MCF 10A (cell line): ENCODE measurements at regions not wholly inside any gene's neighbourhood (a gene's known extent, or its start where the extent isn't known, plus 50 kb on each side); places are given as distances from the start of the nearest gene placed in this dataset.

Experiments
- BruUV-seq: library from RNA; stranded (reverse); fragments of 400-500 nt; replicated peaks from 2 replicates; lab custom pipeline; 2021; lab: Mats Ljungman, UMichigan
- CTCF ChIA-PET: fragments of 300-600 bp; sonication (Branson Sonifier 250); formaldehyde crosslinking; extraction: SDS; loops from one replicate; lab custom pipeline; 2021; ENCODE audit warnings: antibody characterized with exemption, inconsistent platforms; lab: Yijun Ruan, JAX
- POLR2A ChIA-PET: fragments of 300-600, 350-650 bp; sonication (Branson Sonifier 250); formaldehyde crosslinking; extraction: SDS; loops from one replicate; lab custom pipeline; 2020; ENCODE audit warnings: antibody characterized with exemption, inconsistent platforms; lab: Yijun Ruan, JAX
- DNase-seq: peaks from one replicate; pipeline ENCODE4 v3.0.0-alpha.2; 2018; ENCODE audit not compliant: unreplicated experiment
- H3K27ac Mint-ChIP-seq: one replicate; pipeline ENCODE4 v1.8.0; 2022; ENCODE audit warnings: mild to moderate bottlenecking, low read depth, mixed read lengths; ENCODE audit not compliant: unreplicated experiment
- H3K27me3 Mint-ChIP-seq: one replicate; pipeline ENCODE4 v1.8.0; 2022; ENCODE audit warnings: mixed read lengths; ENCODE audit not compliant: insufficient read depth, unreplicated experiment
- H3K36me3 Mint-ChIP-seq: one replicate; pipeline ENCODE4 v1.8.0; 2022; ENCODE audit warnings: mild to moderate bottlenecking, moderate library complexity, mixed read lengths; ENCODE audit not compliant: insufficient read depth, unreplicated experiment
- H3K4me1 Mint-ChIP-seq: one replicate; pipeline ENCODE4 v1.8.0; 2022; ENCODE audit warnings: mixed read lengths; ENCODE audit not compliant: insufficient read depth, unreplicated experiment
- H3K4me3 Mint-ChIP-seq: one replicate; pipeline ENCODE4 v1.8.0; 2022; ENCODE audit warnings: mild to moderate bottlenecking, moderate library complexity, mixed read lengths; ENCODE audit not compliant: unreplicated experiment
- H3K9me3 Mint-ChIP-seq: one replicate; pipeline ENCODE4 v1.8.0; 2022; ENCODE audit warnings: mixed read lengths; ENCODE audit not compliant: unreplicated experiment
- CTCF ChIP-seq: fragments of 200-600 bp; IDR thresholded peaks from one replicate; pipeline ENCODE4 v1.8.0; 2022; ENCODE audit warnings: antibody characterized with exemption, mild to moderate bottlenecking; ENCODE audit not compliant: unreplicated experiment
- intact Hi-C: fragments of 100-400 bp; cut with micrococcal nuclease; formaldehyde crosslinking; loops from 2 replicates; pipeline ENCODE4 v1.14.1; 2022

DNA sequence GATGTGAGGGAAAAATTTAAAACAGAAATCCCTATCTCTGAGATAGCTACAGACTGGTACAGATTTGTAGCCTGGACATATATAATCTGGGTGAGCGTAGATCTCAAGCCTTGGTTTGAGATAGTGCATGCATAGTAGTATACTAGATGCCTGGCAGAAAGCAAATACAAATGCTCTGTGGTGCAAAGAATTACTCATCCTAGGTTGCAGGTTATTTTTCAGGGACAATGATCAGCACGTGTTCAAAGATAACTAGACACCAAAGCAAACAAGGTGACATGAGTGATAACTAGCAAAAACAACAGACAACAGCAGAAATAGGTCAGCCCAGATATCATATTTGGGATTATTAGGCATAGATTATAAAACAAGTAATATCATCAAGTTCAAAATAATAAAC, 292.5 kb downstream of the HLX start:
- Mint-ChIP-seq H3K9me3 (no peaks in the 10 kb centered on the region), H3K36me3 (no peaks in the 10 kb centered on the region), H3K27ac (no peak overlapping the region), H3K4me1 (no peaks in the 10 kb centered on the region), H3K4me3 (no peak overlapping the region), H3K27me3 (no peaks in the 10 kb centered on the region)
- no peak for TF ChIP-seq CTCF
- DNase-seq: no peak
- no TSS peak for BruUV-seq
- intact Hi-C loops: no loop called here
- CTCF ChIA-PET: interaction anchor here (1.7 kb wide), 1 partner anchor 32 kb away, joined by 6 read pairs; no protein-coding TSS in a partner anchor
- POLR2A ChIA-PET: interaction anchor here (1.4 kb wide), 1 partner anchor 8 kb away, joined by 4 read pairs; no protein-coding TSS in a partner anchor

- Mint-ChIP-seq H3K36me3 (no peaks in the 10 kb centered on the region), H3K9me3 (no peaks in the 10 kb centered on the region), H3K4me3 (no peak overlapping the region), H3K4me1 (no peaks in the 10 kb centered on the region), H3K27ac (no peak overlapping the region), H3K27me3 (no peaks in the 10 kb centered on the region)
- CTCF ChIA-PET: interaction anchor here (0.7 kb wide), 1 partner anchor 30 kb away, joined by 7 read pairs; no protein-coding TSS in a partner anchor
- intact Hi-C loops: no loop called here
- no TSS peak for BruUV-seq
- no peak for TF ChIP-seq CTCF
- no peak for DNase-seq
- POLR2A ChIA-PET: interaction anchor here (0.7 kb wide), 1 partner anchor 1411 kb away, joined by 4 read pairs; no protein-coding TSS in a partner anchor
Observed at GRCh38 chr1:221172841-221173240, 293.6 kb downstream of the HLX start.

GRCh38 chr1:221174330-221174993, 295.2 kb downstream of the HLX start:
- BruUV-seq: no TSS peak
- no peak for DNase-seq
- no peak for TF ChIP-seq CTCF
- no peaks in the 10 kb centered on the region for H3K36me3 Mint-ChIP-seq
- intact Hi-C loops: no loop called here
- ChIA-PET POLR2A (interaction anchor here (1.1 to 2.6 kb wide), 3 partner anchors 8 to 14 kb away, joined by 3 to 5 read pairs (median 5); no protein-coding TSS in a partner anchor), CTCF (interaction anchor here (0.6 to 1.5 kb wide), 6 partner anchors 14 to 266 kb away, joined by 3 to 4 read pairs (median 3); no protein-coding TSS in a partner anchor)
- H3K27ac Mint-ChIP-seq: no peak overlapping the region
- H3K9me3 Mint-ChIP-seq: no peaks in the 10 kb centered on the region
- H3K27me3 Mint-ChIP-seq: no peaks in the 10 kb centered on the region
- H3K4me3 Mint-ChIP-seq: no peak overlapping the region
- no peaks in the 10 kb centered on the region for H3K4me1 Mint-ChIP-seq

DNA sequence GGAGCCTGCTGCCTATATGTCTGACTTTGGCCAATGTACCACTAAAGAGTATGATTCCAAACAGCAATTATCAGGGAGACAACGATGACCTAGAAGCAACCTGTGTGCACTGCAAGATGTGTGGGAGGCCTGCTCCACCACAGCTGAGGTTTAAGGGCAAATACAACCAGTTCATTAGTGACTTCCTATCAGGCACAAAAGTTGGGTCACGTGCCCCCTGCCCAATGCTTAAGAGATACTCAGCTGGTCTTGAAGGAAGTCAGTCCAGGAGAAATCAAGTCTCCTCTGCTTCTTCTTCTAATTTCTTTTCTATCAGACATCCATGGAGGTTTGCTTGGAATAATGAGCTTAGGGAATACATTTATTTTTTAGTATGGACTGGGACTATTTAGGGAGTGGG, 296.0 kb downstream of the HLX start:
- POLR2A ChIA-PET: interaction anchor here (1.1 to 2.6 kb wide), 2 partner anchors 9 to 13 kb away, joined by 3 to 5 read pairs; no protein-coding TSS in a partner anchor
- DNase-seq: no peak
- no TSS peak for BruUV-seq
- intact Hi-C loops: no loop called here
- no peak for TF ChIP-seq CTCF
- H3K4me1 Mint-ChIP-seq: no peaks in the 10 kb centered on the region
- no peak overlapping the region for H3K4me3 Mint-ChIP-seq
- no peaks in the 10 kb centered on the region for H3K9me3 Mint-ChIP-seq
- no peaks in the 10 kb centered on the region for H3K36me3 Mint-ChIP-seq
- H3K27ac Mint-ChIP-seq: no peak overlapping the region
- CTCF ChIA-PET: interaction anchor here (0.6 to 1.5 kb wide), 3 partner anchors 27 to 266 kb away, joined by 3 to 4 read pairs (median 4); no protein-coding TSS in a partner anchor
- no peaks in the 10 kb centered on the region for H3K27me3 Mint-ChIP-seq
